ENCODE measurements at regions not wholly inside any gene's neighbourhood (a gene's known extent, or its start where the extent isn't known, plus 50 kb on each side); places are given as distances from the start of the nearest gene placed in this dataset.

- TF ChIP-seq L3MBTL2 (conservative IDR thresholded peaks at IDR 0.05) (no peak), NFRKB (IDR thresholded peaks at IDR 0.05) (no peak), ELF4 (IDR thresholded peaks at IDR 0.05) (no peak), TARDBP (IDR thresholded peaks at IDR 0.05) (no peak), SP1 (IDR thresholded peaks at IDR 0.05) (no peak), ZNF384 (IDR thresholded peaks at IDR 0.05) (no peak), FOXK2 (IDR thresholded peaks at IDR 0.05) (no peak), PKNOX1 (IDR thresholded peaks at IDR 0.05) (no peak), FOXM1 (IDR thresholded peaks at IDR 0.05; ENCODE audit: borderline replicate concordance) (no peak), FOXA1 (IDR thresholded peaks at IDR 0.05) (no peak), BHLHE40 (IDR thresholded peaks at IDR 0.05; ENCODE audit: borderline replicate concordance) (no peak), ARNT (IDR thresholded peaks at IDR 0.05) (no peak), HDGF (IDR thresholded peaks at IDR 0.05; ENCODE audit: borderline replicate concordance) (no peak), SUZ12 (IDR thresholded peaks at IDR 0.05) (no peak), CTBP1 (IDR thresholded peaks at IDR 0.05; ENCODE audit: borderline replicate concordance) (no peak), LEF1 (IDR thresholded peaks at IDR 0.05; ENCODE audit: borderline replicate concordance) (no peak)
- ChIA-PET POLR2A (no interaction called here), CTCF (interaction anchor here (0.6 kb wide), 1 partner anchor 539 kb away, joined by 3 read pairs; no protein-coding TSS in a partner anchor)
- no peak for DNase-seq (ENCODE audit: extremely low spot score)
Observed at GRCh38 chr4:138706201-138706600, 309.4 kb upstream of the NOCT start.

GRCh38 chr4:138702190-138702824 is 313.3 kb upstream of the NOCT start:
- POLR2A ChIA-PET = no interaction called here

GRCh38 chr4:138698641-138699040 is 316.9 kb upstream of the NOCT start:
- no peak for TF ChIP-seq L3MBTL2 (conservative IDR thresholded peaks at IDR 0.05)
- TF ChIP-seq ELF4 (IDR thresholded peaks at IDR 0.05) = no peak
- TF ChIP-seq SUZ12 (IDR thresholded peaks at IDR 0.05) = no peak
- no peak for TF ChIP-seq HDGF (IDR thresholded peaks at IDR 0.05; ENCODE audit: borderline replicate concordance)
- TF ChIP-seq ZNF384 (IDR thresholded peaks at IDR 0.05) = no peak
- no peak for TF ChIP-seq NFRKB (IDR thresholded peaks at IDR 0.05)
- no peak for TF ChIP-seq ARNT (IDR thresholded peaks at IDR 0.05)
- CTCF ChIA-PET = interaction anchor here (1.1 kb wide), 1 partner anchor 239 kb away, joined by 3 read pairs; no protein-coding TSS in a partner anchor
- no peak for DNase-seq (ENCODE audit: extremely low spot score)
- POLR2A ChIA-PET = no interaction called here

More at GRCh38 chr4:138702190-138702824, 313.3 kb upstream of the NOCT start:
- no peak for TF ChIP-seq ELF4 (IDR thresholded peaks at IDR 0.05)
- no peak for TF ChIP-seq ZNF384 (IDR thresholded peaks at IDR 0.05)
- no peak for TF ChIP-seq ARNT (IDR thresholded peaks at IDR 0.05)
- CTCF ChIA-PET = interaction anchor here (0.6 to 1.7 kb wide), 2 partner anchors 169 to 528 kb away, joined by 4 to 5 read pairs; no protein-coding TSS in a partner anchor
- no peak for DNase-seq (ENCODE audit: extremely low spot score)

- TF ChIP-seq TARDBP (IDR thresholded peaks at IDR 0.05) (no peak), SUZ12 (IDR thresholded peaks at IDR 0.05) (no peak), ZNF384 (IDR thresholded peaks at IDR 0.05) (no peak), FOXA1 (IDR thresholded peaks at IDR 0.05) (no peak), SP1 (IDR thresholded peaks at IDR 0.05) (no peak), FOXK2 (IDR thresholded peaks at IDR 0.05) (no peak), HDGF (IDR thresholded peaks at IDR 0.05; ENCODE audit: borderline replicate concordance) (no peak), L3MBTL2 (conservative IDR thresholded peaks at IDR 0.05) (no peak), NFRKB (IDR thresholded peaks at IDR 0.05) (no peak)
- no peak for DNase-seq (ENCODE audit: extremely low spot score)
- CTCF ChIA-PET = interaction anchor here (1.1 kb wide), 1 partner anchor 240 kb away, joined by 3 read pairs; no protein-coding TSS in a partner anchor
- POLR2A ChIA-PET = no interaction called here
Observed at GRCh38 chr4:138697851-138698250, 317.7 kb upstream of the NOCT start.

GRCh38 chr4:138696771-138697170 is 318.8 kb upstream of the NOCT start:
- DNase-seq (ENCODE audit: extremely low spot score) = no peak
- CTCF ChIA-PET = interaction anchor here (0.7 to 1.0 kb wide), 2 partner anchors 16 to 1149 kb away, joined by 3 read pairs; no protein-coding TSS in a partner anchor
- TF ChIP-seq ELF4 (IDR thresholded peaks at IDR 0.05) (no peak), ARNT (IDR thresholded peaks at IDR 0.05) (no peak), ZNF384 (IDR thresholded peaks at IDR 0.05) (no peak), NFRKB (IDR thresholded peaks at IDR 0.05) (no peak)
- POLR2A ChIA-PET = no interaction called here

GRCh38 chr4:138696058-138696457 is 319.5 kb upstream of the NOCT start:
- DNase-seq (ENCODE audit: extremely low spot score) = no peak
- CTCF ChIA-PET = no interaction called here
- no peak for TF ChIP-seq ELF4 (IDR thresholded peaks at IDR 0.05)
- no peak for TF ChIP-seq ZNF384 (IDR thresholded peaks at IDR 0.05)
- no peak for TF ChIP-seq TARDBP (IDR thresholded peaks at IDR 0.05)
- no peak for TF ChIP-seq LEF1 (IDR thresholded peaks at IDR 0.05; ENCODE audit: borderline replicate concordance)
- no peak for TF ChIP-seq L3MBTL2 (conservative IDR thresholded peaks at IDR 0.05)
- no peak for TF ChIP-seq SUZ12 (IDR thresholded peaks at IDR 0.05)
- TF ChIP-seq SP1 (IDR thresholded peaks at IDR 0.05) = no peak
- no peak for TF ChIP-seq HDGF (IDR thresholded peaks at IDR 0.05; ENCODE audit: borderline replicate concordance)
- no peak for TF ChIP-seq PKNOX1 (IDR thresholded peaks at IDR 0.05)
- TF ChIP-seq BHLHE40 (IDR thresholded peaks at IDR 0.05; ENCODE audit: borderline replicate concordance) = no peak
- no peak for TF ChIP-seq CTBP1 (IDR thresholded peaks at IDR 0.05; ENCODE audit: borderline replicate concordance)
- TF ChIP-seq FOXM1 (IDR thresholded peaks at IDR 0.05; ENCODE audit: borderline replicate concordance) = no peak
- TF ChIP-seq ARNT (IDR thresholded peaks at IDR 0.05) = no peak
- no peak for TF ChIP-seq FOXK2 (IDR thresholded peaks at IDR 0.05)
- TF ChIP-seq NFRKB (IDR thresholded peaks at IDR 0.05) = no peak
- POLR2A ChIA-PET = no interaction called here

- ChIA-PET CTCF (interaction anchor here (1.7 kb wide), 1 partner anchor 178 kb away, joined by 5 read pairs; no protein-coding TSS in a partner anchor), POLR2A (no interaction called here)
- TF ChIP-seq PKNOX1 (IDR thresholded peaks at IDR 0.05) (no peak), BHLHE40 (IDR thresholded peaks at IDR 0.05; ENCODE audit: borderline replicate concordance) (no peak), TARDBP (IDR thresholded peaks at IDR 0.05) (no peak), FOXA1 (IDR thresholded peaks at IDR 0.05) (no peak), SP1 (IDR thresholded peaks at IDR 0.05) (no peak), HDGF (IDR thresholded peaks at IDR 0.05; ENCODE audit: borderline replicate concordance) (no peak), NFRKB (IDR thresholded peaks at IDR 0.05) (no peak), FOXM1 (IDR thresholded peaks at IDR 0.05; ENCODE audit: borderline replicate concordance) (no peak), SUZ12 (IDR thresholded peaks at IDR 0.05) (no peak), ELF4 (IDR thresholded peaks at IDR 0.05) (no peak), L3MBTL2 (conservative IDR thresholded peaks at IDR 0.05) (no peak), CTBP1 (IDR thresholded peaks at IDR 0.05; ENCODE audit: borderline replicate concordance) (no peak), FOXK2 (IDR thresholded peaks at IDR 0.05) (no peak), ZNF384 (IDR thresholded peaks at IDR 0.05) (no peak), ARNT (IDR thresholded peaks at IDR 0.05) (no peak), LEF1 (IDR thresholded peaks at IDR 0.05; ENCODE audit: borderline replicate concordance) (no peak)
- no peak for DNase-seq (ENCODE audit: extremely low spot score)
Observed at GRCh38 chr4:138693526-138693925, 322.1 kb upstream of the NOCT start.

Data from HEK293T (cell line).